ENCODE measurements at regions not wholly inside any gene's neighbourhood (a gene's known extent, or its start where the extent isn't known, plus 50 kb on each side); places are given as distances from the start of the nearest gene placed in this dataset.

DNA sequence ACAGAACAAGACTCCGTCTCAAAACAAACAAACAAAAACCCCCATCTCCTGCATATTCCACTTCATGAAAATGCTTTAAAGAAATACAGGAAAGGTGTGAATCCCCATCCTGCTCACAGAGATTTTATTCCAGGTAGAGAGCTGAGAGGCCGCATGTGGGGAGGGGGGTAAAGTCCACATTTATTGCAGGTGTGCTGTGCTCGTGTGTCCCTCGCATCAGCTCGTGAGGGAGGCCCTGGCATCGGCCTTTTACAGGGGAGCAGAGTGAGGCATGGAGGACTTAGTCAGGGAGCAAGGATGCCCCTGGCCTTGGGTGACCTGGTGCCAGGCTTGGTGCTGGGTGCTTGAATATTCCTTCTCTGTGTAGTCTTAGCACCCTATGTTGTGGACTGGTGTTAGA is 413.5 kb upstream of the C2CD4B start:
- CTCF ChIA-PET = no interaction called here
- POLR2A ChIA-PET = no interaction called here
- DNase-seq (ENCODE audit: low read depth, low spot score) = no peak
- no peaks in the 10 kb centered on the region for H3K27me3 ChIP-seq (ENCODE audit: control insufficient read depth, insufficient read depth, low read length)
- H3K4me3 ChIP-seq (ENCODE audit: low read depth, low read length) = no peak overlapping the region
- no peaks in the 10 kb centered on the region for H3K9me3 ChIP-seq (ENCODE audit: control insufficient read depth, insufficient read depth, low read length)
- H3K27ac ChIP-seq (ENCODE audit: low read depth, low read length) = no peak overlapping the region
- TF ChIP-seq, protein P1, sequence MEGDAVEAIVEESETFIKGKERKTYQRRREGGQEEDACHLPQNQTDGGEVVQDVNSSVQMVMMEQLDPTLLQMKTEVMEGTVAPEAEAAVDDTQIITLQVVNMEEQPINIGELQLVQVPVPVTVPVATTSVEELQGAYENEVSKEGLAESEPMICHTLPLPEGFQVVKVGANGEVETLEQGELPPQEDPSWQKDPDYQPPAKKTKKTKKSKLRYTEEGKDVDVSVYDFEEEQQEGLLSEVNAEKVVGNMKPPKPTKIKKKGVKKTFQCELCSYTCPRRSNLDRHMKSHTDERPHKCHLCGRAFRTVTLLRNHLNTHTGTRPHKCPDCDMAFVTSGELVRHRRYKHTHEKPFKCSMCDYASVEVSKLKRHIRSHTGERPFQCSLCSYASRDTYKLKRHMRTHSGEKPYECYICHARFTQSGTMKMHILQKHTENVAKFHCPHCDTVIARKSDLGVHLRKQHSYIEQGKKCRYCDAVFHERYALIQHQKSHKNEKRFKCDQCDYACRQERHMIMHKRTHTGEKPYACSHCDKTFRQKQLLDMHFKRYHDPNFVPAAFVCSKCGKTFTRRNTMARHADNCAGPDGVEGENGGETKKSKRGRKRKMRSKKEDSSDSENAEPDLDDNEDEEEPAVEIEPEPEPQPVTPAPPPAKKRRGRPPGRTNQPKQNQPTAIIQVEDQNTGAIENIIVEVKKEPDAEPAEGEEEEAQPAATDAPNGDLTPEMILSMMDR (IDR thresholded peaks at IDR 0.05; ENCODE audit: low read depth, low read length) = no peak

DNA sequence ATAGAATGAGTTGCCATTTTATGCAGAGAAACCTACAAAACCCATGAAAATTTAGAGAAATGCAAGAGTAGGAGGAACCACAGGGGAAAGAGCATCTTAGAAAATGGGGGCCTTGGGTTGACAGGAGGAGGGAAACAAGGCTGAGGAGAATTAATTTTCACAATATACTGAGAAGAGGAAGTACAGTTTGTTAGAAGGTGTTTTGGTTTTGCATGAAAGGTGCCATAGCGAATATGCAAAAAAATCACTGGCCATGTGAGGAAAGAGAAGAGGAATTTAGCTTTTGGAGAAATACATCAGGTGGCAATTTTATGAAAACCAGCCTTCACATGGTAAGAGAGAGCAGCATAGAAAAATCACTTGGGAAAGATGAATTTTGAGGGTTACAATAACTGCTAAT is 413.9 kb upstream of the C2CD4B start:
- ChIA-PET POLR2A (no interaction called here), CTCF (no interaction called here)
- TF ChIP-seq, protein P1 (IDR thresholded peaks at IDR 0.05; ENCODE audit: low read depth, low read length) = no peak
- Histone ChIP-seq H3K9me3 (ENCODE audit: control insufficient read depth, insufficient read depth, low read length) (no peaks in the 10 kb centered on the region), H3K4me3 (ENCODE audit: low read depth, low read length) (no peak overlapping the region), H3K27me3 (ENCODE audit: control insufficient read depth, insufficient read depth, low read length) (no peaks in the 10 kb centered on the region), H3K27ac (ENCODE audit: low read depth, low read length) (no peak overlapping the region)
- no peak for DNase-seq (ENCODE audit: low read depth, low spot score)

DNA sequence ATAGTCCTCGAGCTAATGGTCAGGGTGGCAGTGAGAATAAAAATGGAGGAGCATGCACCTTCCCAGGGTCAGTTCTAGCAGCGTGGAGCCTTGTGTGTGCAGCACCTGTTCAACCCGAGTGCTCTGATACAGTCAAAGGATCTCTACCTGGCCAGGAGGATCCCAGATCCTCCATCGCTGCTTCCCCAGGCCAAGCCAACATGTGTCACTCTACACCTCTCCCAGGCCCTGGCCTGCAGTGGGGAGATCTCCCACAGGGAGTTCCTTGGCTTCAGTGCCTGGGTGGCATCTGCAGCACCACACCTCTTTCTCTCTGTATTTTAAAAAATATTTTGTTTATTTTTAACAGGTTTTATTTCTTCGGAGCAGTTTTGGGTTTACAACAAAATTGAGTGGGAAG is 414.8 kb upstream of the C2CD4B start:
- no peak overlapping the region for H3K4me3 ChIP-seq (ENCODE audit: low read depth, low read length)
- TF ChIP-seq, protein P1 (IDR thresholded peaks at IDR 0.05; ENCODE audit: low read depth, low read length) = no peak
- CTCF ChIA-PET = no interaction called here
- H3K27ac ChIP-seq (ENCODE audit: low read depth, low read length) = no peak overlapping the region
- POLR2A ChIA-PET = no interaction called here
- H3K9me3 ChIP-seq (ENCODE audit: control insufficient read depth, insufficient read depth, low read length) = no peaks in the 10 kb centered on the region
- DNase-seq (ENCODE audit: low read depth, low spot score) = no peak
- no peaks in the 10 kb centered on the region for H3K27me3 ChIP-seq (ENCODE audit: control insufficient read depth, insufficient read depth, low read length)

DNA sequence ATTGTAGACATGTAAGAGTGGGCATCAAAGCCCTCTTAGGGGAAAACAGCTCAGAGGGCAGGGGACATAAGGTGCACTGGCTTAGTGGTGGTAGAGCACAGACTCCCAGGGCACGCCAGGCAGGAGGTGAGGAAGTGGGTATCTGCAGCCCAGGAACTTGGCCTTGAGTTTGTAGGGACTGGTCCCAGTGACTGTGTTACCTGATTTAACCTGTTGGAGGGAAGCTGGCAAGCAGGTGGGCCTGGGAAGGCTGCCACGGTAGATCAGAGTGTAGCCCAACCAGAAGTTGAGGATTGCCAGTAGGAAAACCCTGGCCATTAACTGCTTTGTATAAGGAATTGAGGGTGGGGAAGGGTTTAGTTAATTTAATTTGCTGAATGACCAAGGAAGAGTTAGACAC is 417.5 kb upstream of the C2CD4B start:
- TF ChIP-seq, protein P1 (IDR thresholded peaks at IDR 0.05; ENCODE audit: low read depth, low read length) = no peak
- Histone ChIP-seq H3K9me3 (ENCODE audit: control insufficient read depth, insufficient read depth, low read length) (no peaks in the 10 kb centered on the region), H3K4me3 (ENCODE audit: low read depth, low read length) (no peak overlapping the region), H3K27me3 (ENCODE audit: control insufficient read depth, insufficient read depth, low read length) (no peaks in the 10 kb centered on the region), H3K27ac (ENCODE audit: low read depth, low read length) (no peak overlapping the region)
- POLR2A ChIA-PET = interaction anchor here (0.7 kb wide), 1 partner anchor 62 kb away, joined by 3 read pairs; no protein-coding TSS in a partner anchor
- CTCF ChIA-PET = interaction anchor here (1.3 kb wide), 1 partner anchor 11 kb away, joined by 3 read pairs; no protein-coding TSS in a partner anchor
- no peak for DNase-seq (ENCODE audit: low read depth, low spot score)

DNA sequence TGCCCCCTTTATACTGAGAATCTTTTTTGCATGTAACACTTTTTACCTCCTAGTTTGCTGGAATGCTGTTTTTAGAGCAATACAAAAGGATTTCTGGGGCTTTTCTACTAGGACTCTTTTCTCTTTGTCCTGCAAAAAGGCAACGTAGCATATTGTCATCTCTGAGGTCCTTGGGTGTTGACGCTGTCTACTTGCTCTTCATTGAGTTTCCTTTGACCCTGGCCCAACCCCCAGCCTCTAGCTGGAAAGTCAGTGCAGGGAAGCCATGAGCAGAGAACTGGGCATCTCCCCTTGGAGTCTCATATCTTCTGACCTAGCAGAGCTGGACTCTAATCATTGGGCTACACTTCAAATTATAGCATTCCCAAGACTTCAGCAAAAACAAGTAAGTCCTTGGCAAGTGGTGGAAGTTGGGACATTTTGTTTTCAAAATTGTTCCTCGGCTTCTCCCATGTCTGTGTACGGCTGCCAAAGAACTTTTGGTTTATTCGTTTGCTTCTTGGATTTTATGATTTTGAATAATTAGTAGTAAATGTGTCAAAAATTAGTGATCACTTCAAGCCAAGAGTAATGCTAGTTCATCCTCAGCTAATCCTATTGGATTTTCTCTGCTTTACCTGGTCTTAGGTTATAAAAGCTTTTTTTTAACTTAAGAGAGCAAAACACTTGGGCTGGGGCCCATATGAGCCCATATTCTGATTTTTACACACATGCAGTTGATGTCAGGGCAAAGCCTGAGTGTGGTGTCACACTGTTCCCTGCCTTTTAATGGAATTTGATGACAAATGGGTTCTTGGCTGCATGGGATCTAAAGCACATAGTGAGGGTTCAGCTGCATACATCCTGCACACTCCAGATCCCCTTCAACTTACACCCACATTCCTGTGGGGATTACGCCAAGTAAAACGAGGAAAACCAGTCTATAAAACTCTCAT is 419.5 kb upstream of the C2CD4B start:
- ChIA-PET CTCF (interaction anchor here (0.6 kb wide), 1 partner anchor 261 kb away, joined by 3 read pairs; no protein-coding TSS in a partner anchor), POLR2A (no interaction called here)
- H3K4me3 ChIP-seq (ENCODE audit: low read depth, low read length) = no peak overlapping the region
- no peaks in the 10 kb centered on the region for H3K9me3 ChIP-seq (ENCODE audit: control insufficient read depth, insufficient read depth, low read length)
- TF ChIP-seq, protein P1 (IDR thresholded peaks at IDR 0.05; ENCODE audit: low read depth, low read length) = no peak
- no peak overlapping the region for H3K27ac ChIP-seq (ENCODE audit: low read depth, low read length)
- no peaks in the 10 kb centered on the region for H3K27me3 ChIP-seq (ENCODE audit: control insufficient read depth, insufficient read depth, low read length)
- no peak for DNase-seq (ENCODE audit: low read depth, low spot score)

Measured in AG04450 (cell line).